ENCODE measurements at regions not wholly inside any gene's neighbourhood (a gene's known extent, or its start where the extent isn't known, plus 50 kb on each side); places are given as distances from the start of the nearest gene placed in this dataset.

- H3K36me3 ChIP-seq (ENCODE audit: control insufficient read depth in 4 of 4, insufficient read depth in 4 of 4, low read length in 3 of 4) = no peaks in the 10 kb centered on the region
- POLR2A ChIA-PET = no interaction called here
- DNase-seq = no peak
- CTCF ChIA-PET = no interaction called here
- no peak overlapping the region for H3K27ac ChIP-seq (ENCODE audit: insufficient read depth in 1 of 2, low read depth in 1 of 2, low read length in 2 of 2, poor library complexity in 1 of 2, severe bottlenecking in 2 of 2)
- WGBS (ENCODE audit: insufficient coverage) = 100% methylated on average over 2 of the region's 2 CpGs
- H3K4me3 ChIP-seq (ENCODE audit: control insufficient read depth in 1 of 7, extremely low read depth in 1 of 7, insufficient read depth in 4 of 7, low read depth in 2 of 7, low read length in 6 of 7) = no peak overlapping the region
- H3K27me3 ChIP-seq (replicated peaks in 2 of 5; ENCODE audit: control insufficient read depth in 4 of 5, insufficient read depth in 5 of 5, low read length in 4 of 5) = peaks cover 0 to 1% (median 0%) of the 10 kb centered on the region in 5 experiments
- no peaks in the 10 kb centered on the region for H3K9me3 ChIP-seq (ENCODE audit: control extremely low read depth in 1 of 5, control insufficient read depth in 4 of 5, insufficient read depth in 2 of 5, low read depth in 1 of 5, low read length in 4 of 5)
- H3K4me1 ChIP-seq (ENCODE audit: control extremely low read depth in 1 of 4, control insufficient read depth in 4 of 4, insufficient read depth in 4 of 4, low read length in 3 of 4) = no peaks in the 10 kb centered on the region
Measured at GRCh38 chr1:70890408-70890807, 157.2 kb downstream of the PTGER3 start.

DNA sequence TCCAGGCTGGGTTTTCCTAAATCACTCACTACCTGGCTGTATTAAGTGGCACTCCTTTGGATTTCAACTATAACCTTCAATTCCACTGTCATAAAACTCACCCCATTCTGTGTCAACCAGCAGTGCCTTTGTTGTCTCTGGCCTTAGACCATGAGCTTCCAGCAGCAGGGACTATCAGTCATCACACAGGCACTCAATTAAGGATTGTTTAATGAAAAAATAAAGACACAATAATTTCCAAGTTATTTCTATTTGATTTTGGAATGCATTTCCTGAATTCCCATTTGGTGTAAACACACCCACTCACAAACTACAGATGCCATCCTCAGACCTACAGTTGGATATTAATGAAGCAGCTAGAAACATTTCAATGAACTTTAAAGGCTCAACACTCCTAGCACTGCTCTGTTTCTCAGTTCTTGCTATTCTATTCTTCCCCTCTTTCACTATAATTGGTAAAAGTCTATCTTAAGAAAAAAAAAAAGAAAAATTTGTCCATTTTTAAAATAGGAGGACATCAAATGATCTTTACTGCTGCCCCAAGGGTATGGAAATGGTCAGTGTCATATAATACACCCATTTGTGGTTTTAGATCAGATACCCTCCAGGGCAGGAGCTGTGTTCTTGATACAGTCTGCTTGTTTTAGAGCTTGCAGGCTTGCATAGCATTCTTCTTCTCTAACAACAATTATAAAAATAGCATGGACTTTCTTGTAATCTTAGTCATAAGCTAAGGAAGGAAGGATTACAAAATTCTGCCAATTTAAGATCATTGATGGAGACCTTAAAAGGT lies 156.4 kb downstream of the PTGER3 start:
- Histone ChIP-seq H3K4me3 (ENCODE audit: control insufficient read depth in 1 of 7, extremely low read depth in 1 of 7, insufficient read depth in 4 of 7, low read depth in 2 of 7, low read length in 6 of 7) (no peak overlapping the region), H3K9me3 (ENCODE audit: control extremely low read depth in 1 of 5, control insufficient read depth in 4 of 5, insufficient read depth in 2 of 5, low read depth in 1 of 5, low read length in 4 of 5) (no peaks in the 10 kb centered on the region), H3K27me3 (replicated peaks in 2 of 5; ENCODE audit: control insufficient read depth in 4 of 5, insufficient read depth in 5 of 5, low read length in 4 of 5) (peaks cover 0 to 1% (median 0%) of the 10 kb centered on the region in 5 experiments), H3K27ac (ENCODE audit: insufficient read depth in 1 of 2, low read depth in 1 of 2, low read length in 2 of 2, poor library complexity in 1 of 2, severe bottlenecking in 2 of 2) (no peak overlapping the region), H3K36me3 (ENCODE audit: control insufficient read depth in 4 of 4, insufficient read depth in 4 of 4, low read length in 3 of 4) (no peaks in the 10 kb centered on the region), H3K4me1 (ENCODE audit: control extremely low read depth in 1 of 4, control insufficient read depth in 4 of 4, insufficient read depth in 4 of 4, low read length in 3 of 4) (no peaks in the 10 kb centered on the region)
- no peak for DNase-seq
- POLR2A ChIA-PET = no interaction called here
- CTCF ChIA-PET = interaction anchor here (0.6 to 1.1 kb wide), 3 partner anchors 19 to 64 kb away, joined by 3 to 5 read pairs (median 3); no protein-coding TSS in a partner anchor

GRCh38 chr1:70892140-70892539 lies 155.5 kb downstream of the PTGER3 start:
- Histone ChIP-seq H3K4me1 (ENCODE audit: control extremely low read depth in 1 of 4, control insufficient read depth in 4 of 4, insufficient read depth in 4 of 4, low read length in 3 of 4) (no peaks in the 10 kb centered on the region), H3K27ac (ENCODE audit: insufficient read depth in 1 of 2, low read depth in 1 of 2, low read length in 2 of 2, poor library complexity in 1 of 2, severe bottlenecking in 2 of 2) (no peak overlapping the region), H3K27me3 (replicated peaks in 2 of 5; ENCODE audit: control insufficient read depth in 4 of 5, insufficient read depth in 5 of 5, low read length in 4 of 5) (no peaks in the 10 kb centered on the region), H3K4me3 (ENCODE audit: control insufficient read depth in 1 of 7, extremely low read depth in 1 of 7, insufficient read depth in 4 of 7, low read depth in 2 of 7, low read length in 6 of 7) (no peak overlapping the region), H3K9me3 (ENCODE audit: control extremely low read depth in 1 of 5, control insufficient read depth in 4 of 5, insufficient read depth in 2 of 5, low read depth in 1 of 5, low read length in 4 of 5) (no peaks in the 10 kb centered on the region), H3K36me3 (ENCODE audit: control insufficient read depth in 4 of 4, insufficient read depth in 4 of 4, low read length in 3 of 4) (no peaks in the 10 kb centered on the region)
- ChIA-PET POLR2A (no interaction called here), CTCF (interaction anchor here (0.6 to 1.1 kb wide), 3 partner anchors 20 to 64 kb away, joined by 3 to 5 read pairs (median 3); no protein-coding TSS in a partner anchor)
- DNase-seq = no peak
- WGBS (ENCODE audit: insufficient coverage) = no CpG with 5 or more reads among the region's 2 CpGs

DNA sequence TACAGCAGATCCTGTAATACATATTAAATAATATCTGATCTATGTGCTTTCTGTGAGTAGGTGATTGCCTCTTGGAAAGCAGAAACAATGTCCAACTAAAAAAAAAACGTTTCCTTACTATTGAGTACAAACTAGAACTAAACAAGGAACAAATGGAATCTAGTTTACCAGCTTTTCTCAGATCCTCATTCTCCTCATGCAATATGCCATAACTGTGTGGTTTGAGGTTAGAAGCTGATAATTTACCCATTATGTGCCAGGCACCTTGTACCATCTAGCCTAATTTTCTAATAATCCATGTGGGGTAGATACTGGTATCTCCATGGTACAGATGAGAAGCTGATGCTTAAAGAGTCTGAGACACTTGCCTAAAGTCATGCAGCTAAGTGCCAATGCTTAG lies 154.7 kb downstream of the PTGER3 start:
- no peak for DNase-seq
- CTCF ChIA-PET = interaction anchor here (0.8 kb wide), 1 partner anchor 207 kb away, joined by 4 read pairs; no protein-coding TSS in a partner anchor

GRCh38 chr1:70893381-70893780 lies 154.2 kb downstream of the PTGER3 start:
- Histone ChIP-seq H3K4me3 (ENCODE audit: control insufficient read depth in 1 of 7, extremely low read depth in 1 of 7, insufficient read depth in 4 of 7, low read depth in 2 of 7, low read length in 6 of 7) (no peak overlapping the region), H3K4me1 (ENCODE audit: control extremely low read depth in 1 of 4, control insufficient read depth in 4 of 4, insufficient read depth in 4 of 4, low read length in 3 of 4) (no peaks in the 10 kb centered on the region), H3K9me3 (ENCODE audit: control extremely low read depth in 1 of 5, control insufficient read depth in 4 of 5, insufficient read depth in 2 of 5, low read depth in 1 of 5, low read length in 4 of 5) (no peaks in the 10 kb centered on the region), H3K36me3 (ENCODE audit: control insufficient read depth in 4 of 4, insufficient read depth in 4 of 4, low read length in 3 of 4) (no peaks in the 10 kb centered on the region), H3K27me3 (replicated peaks in 2 of 5; ENCODE audit: control insufficient read depth in 4 of 5, insufficient read depth in 5 of 5, low read length in 4 of 5) (no peaks in the 10 kb centered on the region), H3K27ac (ENCODE audit: insufficient read depth in 1 of 2, low read depth in 1 of 2, low read length in 2 of 2, poor library complexity in 1 of 2, severe bottlenecking in 2 of 2) (no peak overlapping the region)
- POLR2A ChIA-PET = interaction anchor here (0.6 kb wide), 1 partner anchor 55 kb away, joined by 3 read pairs; no protein-coding TSS in a partner anchor
- WGBS (ENCODE audit: insufficient coverage) = 100% methylated on average over 1 of the region's 3 CpGs
- CTCF ChIA-PET = interaction anchor here (0.8 kb wide), 1 partner anchor 208 kb away, joined by 4 read pairs; no protein-coding TSS in a partner anchor
- no peak for DNase-seq

More for the DNA sequence above, 154.7 kb downstream of the PTGER3 start:
- Histone ChIP-seq H3K36me3 (ENCODE audit: control insufficient read depth in 4 of 4, insufficient read depth in 4 of 4, low read length in 3 of 4) (no peaks in the 10 kb centered on the region), H3K27ac (ENCODE audit: insufficient read depth in 1 of 2, low read depth in 1 of 2, low read length in 2 of 2, poor library complexity in 1 of 2, severe bottlenecking in 2 of 2) (no peak overlapping the region), H3K27me3 (replicated peaks in 2 of 5; ENCODE audit: control insufficient read depth in 4 of 5, insufficient read depth in 5 of 5, low read length in 4 of 5) (no peaks in the 10 kb centered on the region), H3K4me1 (ENCODE audit: control extremely low read depth in 1 of 4, control insufficient read depth in 4 of 4, insufficient read depth in 4 of 4, low read length in 3 of 4) (no peaks in the 10 kb centered on the region), H3K9me3 (ENCODE audit: control extremely low read depth in 1 of 5, control insufficient read depth in 4 of 5, insufficient read depth in 2 of 5, low read depth in 1 of 5, low read length in 4 of 5) (no peaks in the 10 kb centered on the region), H3K4me3 (ENCODE audit: control insufficient read depth in 1 of 7, extremely low read depth in 1 of 7, insufficient read depth in 4 of 7, low read depth in 2 of 7, low read length in 6 of 7) (no peak overlapping the region)
- POLR2A ChIA-PET = no interaction called here
- no CpG with 5 or more reads among the region's 1 CpG for WGBS (ENCODE audit: insufficient coverage)

- POLR2A ChIA-PET = no interaction called here
- Histone ChIP-seq H3K36me3 (ENCODE audit: control insufficient read depth in 4 of 4, insufficient read depth in 4 of 4, low read length in 3 of 4) (no peaks in the 10 kb centered on the region), H3K27me3 (replicated peaks in 2 of 5; ENCODE audit: control insufficient read depth in 4 of 5, insufficient read depth in 5 of 5, low read length in 4 of 5) (peaks cover 0 to 2% (median 0%) of the 10 kb centered on the region in 5 experiments), H3K27ac (ENCODE audit: insufficient read depth in 1 of 2, low read depth in 1 of 2, low read length in 2 of 2, poor library complexity in 1 of 2, severe bottlenecking in 2 of 2) (no peak overlapping the region), H3K4me1 (ENCODE audit: control extremely low read depth in 1 of 4, control insufficient read depth in 4 of 4, insufficient read depth in 4 of 4, low read length in 3 of 4) (no peaks in the 10 kb centered on the region), H3K9me3 (ENCODE audit: control extremely low read depth in 1 of 5, control insufficient read depth in 4 of 5, insufficient read depth in 2 of 5, low read depth in 1 of 5, low read length in 4 of 5) (no peaks in the 10 kb centered on the region), H3K4me3 (ENCODE audit: control insufficient read depth in 1 of 7, extremely low read depth in 1 of 7, insufficient read depth in 4 of 7, low read depth in 2 of 7, low read length in 6 of 7) (no peak overlapping the region)
- CTCF ChIA-PET = interaction anchor here (1.0 to 3.0 kb wide), 4 partner anchors 9 to 43 kb away, joined by 3 to 21 read pairs (median 8); no protein-coding TSS in a partner anchor
- DNase-seq = no peak
Measured at GRCh38 chr1:70895531-70895930, 152.1 kb downstream of the PTGER3 start.

- WGBS (ENCODE audit: insufficient coverage) = 89% methylated on average over 1 of the region's 1 CpG
- CTCF ChIA-PET = interaction anchor here (1.0 to 3.0 kb wide), 3 partner anchors 10 to 30 kb away, joined by 3 to 21 read pairs (median 14); no protein-coding TSS in a partner anchor
- Histone ChIP-seq H3K9me3 (ENCODE audit: control extremely low read depth in 1 of 5, control insufficient read depth in 4 of 5, insufficient read depth in 2 of 5, low read depth in 1 of 5, low read length in 4 of 5) (no peaks in the 10 kb centered on the region), H3K4me1 (ENCODE audit: control extremely low read depth in 1 of 4, control insufficient read depth in 4 of 4, insufficient read depth in 4 of 4, low read length in 3 of 4) (no peaks in the 10 kb centered on the region), H3K4me3 (ENCODE audit: control insufficient read depth in 1 of 7, extremely low read depth in 1 of 7, insufficient read depth in 4 of 7, low read depth in 2 of 7, low read length in 6 of 7) (no peak overlapping the region), H3K27me3 (replicated peaks in 2 of 5; ENCODE audit: control insufficient read depth in 4 of 5, insufficient read depth in 5 of 5, low read length in 4 of 5) (peaks cover 0 to 2% (median 0%) of the 10 kb centered on the region in 5 experiments), H3K36me3 (ENCODE audit: control insufficient read depth in 4 of 4, insufficient read depth in 4 of 4, low read length in 3 of 4) (no peaks in the 10 kb centered on the region), H3K27ac (ENCODE audit: insufficient read depth in 1 of 2, low read depth in 1 of 2, low read length in 2 of 2, poor library complexity in 1 of 2, severe bottlenecking in 2 of 2) (no peak overlapping the region)
- peak in 2 of 3 donors; percentile 13 to 14 for DNase-seq
- POLR2A ChIA-PET = no interaction called here
Measured at GRCh38 chr1:70896224-70896623, 151.4 kb downstream of the PTGER3 start.
